ENCODE measurements at regions not wholly inside any gene's neighbourhood (a gene's known extent, or its start where the extent isn't known, plus 50 kb on each side); places are given as distances from the start of the nearest gene placed in this dataset.

GRCh38 chr9:18331808-18332209 lies 142.1 kb upstream of the ADAMTSL1 start:
- no peak for TF ChIP-seq CTCF (IDR thresholded peaks at IDR 0.05)
- TF ChIP-seq POLR2A (IDR thresholded peaks at IDR 0.05), result no peak

Data from esophagus squamous epithelium (tissue), 4 donors.